ENCODE measurements at regions not wholly inside any gene's neighbourhood (a gene's known extent, or its start where the extent isn't known, plus 50 kb on each side); places are given as distances from the start of the nearest gene placed in this dataset.

GRCh38 chr14:26124896-26125438 is 472.9 kb downstream of the NOVA1 start:
- TF ChIP-seq CTCF (IDR thresholded peaks at IDR 0.05) (no peak), POLR2A (IDR thresholded peaks at IDR 0.05) (no peak), EP300 (IDR thresholded peaks at IDR 0.05) (no peak)

Data from ovary (tissue), 3 donors.